GM18519 (cell line): ENCODE measurements at regions not wholly inside any gene's neighbourhood (a gene's known extent, or its start where the extent isn't known, plus 50 kb on each side); places are given as distances from the start of the nearest gene placed in this dataset.

Experiments
- ATAC-seq: cut with Tn5 transposase; IDR thresholded peaks from one replicate; pipeline ENCODE4 v1.9.1; 2021; ENCODE audit warnings: mild to moderate bottlenecking, moderate library complexity; ENCODE audit not compliant: unreplicated experiment, low FRiP score

GRCh38 chr20:39825524-39825923, 863.4 kb downstream of the DHX35 start:
- no peak for ATAC-seq

DNA sequence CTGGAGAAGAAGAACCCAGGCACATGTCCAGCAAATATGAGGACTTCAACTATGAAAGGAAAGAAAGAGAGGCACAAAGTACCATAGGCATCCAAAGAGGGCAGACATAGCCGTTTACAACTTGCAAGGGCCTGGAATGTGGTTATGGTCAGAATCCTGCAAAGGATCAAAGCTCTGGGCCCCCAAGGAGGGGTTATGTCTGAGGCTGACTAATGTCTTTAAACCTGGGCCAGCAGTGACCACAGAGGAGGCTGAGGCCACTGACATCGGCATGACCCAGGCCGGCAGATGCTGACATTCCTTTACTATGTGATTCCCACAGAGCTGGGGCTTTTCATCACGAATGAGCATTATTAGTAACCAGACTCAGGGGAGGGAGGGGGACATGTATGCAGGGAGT, 861.1 kb downstream of the DHX35 start:
- no peak for ATAC-seq

DNA sequence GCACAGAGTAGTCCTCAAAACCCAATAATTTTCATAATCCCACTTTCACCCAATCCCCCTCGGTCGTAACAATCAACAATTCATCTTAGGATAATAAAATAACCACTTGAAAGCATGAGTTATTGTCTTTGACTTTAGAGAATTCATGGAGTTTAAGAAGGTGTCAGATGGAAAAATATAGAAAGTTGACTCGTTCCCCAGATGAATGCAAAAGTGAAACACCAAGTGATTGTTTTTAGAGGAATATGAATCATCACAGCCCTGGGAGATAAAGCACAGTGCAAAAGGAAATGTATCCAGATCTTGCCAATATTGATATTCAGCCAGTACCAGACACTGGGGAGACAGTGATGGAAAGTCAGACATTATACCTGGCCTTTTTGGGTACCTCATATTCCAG, 860.5 kb downstream of the DHX35 start:
- ATAC-seq = no peak

DNA sequence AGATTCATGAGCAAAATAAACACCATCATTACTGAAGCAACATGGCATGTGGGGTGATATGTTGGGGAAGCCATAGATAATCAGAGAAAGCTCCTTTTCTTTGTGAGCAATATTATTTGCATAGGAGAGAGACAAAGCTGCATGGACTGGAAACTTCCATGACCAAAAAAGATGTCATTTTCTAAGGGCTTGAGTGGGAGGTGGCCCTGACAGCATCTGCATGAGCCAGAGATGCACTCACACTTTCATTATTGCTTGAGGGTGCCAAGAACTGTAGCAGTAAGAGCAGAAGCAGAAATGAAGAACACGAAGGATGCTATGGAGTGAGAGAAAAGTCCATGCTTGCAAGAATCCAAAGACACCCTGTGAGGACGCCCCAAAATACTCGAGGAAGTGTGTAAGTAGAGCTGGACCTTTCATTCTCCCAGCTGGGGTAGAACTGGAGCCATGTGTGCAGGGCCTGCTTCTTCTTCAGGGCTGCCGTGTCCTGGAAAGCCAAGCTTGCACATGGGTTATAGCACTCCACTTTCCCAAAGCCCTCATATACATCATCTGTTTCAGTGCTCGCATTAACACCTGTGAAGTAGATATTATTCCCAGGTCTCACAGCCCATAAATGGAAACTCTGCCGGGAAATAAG, 851.2 kb downstream of the DHX35 start:
- ATAC-seq = no peak

- no peak for ATAC-seq
These were observed 850.0 kb downstream of the DHX35 start for GRCh38 chr20:39812116-39812515.

GRCh38 chr20:39810309-39810708, 848.2 kb downstream of the DHX35 start:
- no peak for ATAC-seq

GRCh38 chr20:39808613-39809012, 846.5 kb downstream of the DHX35 start:
- no peak for ATAC-seq

DNA sequence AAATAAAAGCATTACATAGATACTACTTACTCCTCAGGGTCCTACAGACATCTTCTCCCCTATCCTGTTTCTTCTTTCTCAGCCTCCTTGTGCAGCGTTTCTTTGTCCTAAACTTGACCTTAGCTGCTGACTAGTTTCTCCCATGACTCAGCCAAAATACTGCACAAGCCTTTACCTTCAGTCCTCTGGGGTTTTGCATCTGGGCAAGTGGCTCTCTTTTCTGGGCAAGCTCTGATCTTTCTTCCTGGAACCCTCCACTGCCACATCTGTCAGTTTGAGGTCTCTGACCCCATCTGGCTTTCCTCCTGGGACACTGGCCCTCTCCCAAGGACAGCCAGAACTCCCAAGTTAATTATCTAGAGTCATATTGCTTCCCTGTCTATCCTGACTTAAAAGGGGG, 838.4 kb downstream of the DHX35 start:
- peak; percentile 34 for ATAC-seq

DNA sequence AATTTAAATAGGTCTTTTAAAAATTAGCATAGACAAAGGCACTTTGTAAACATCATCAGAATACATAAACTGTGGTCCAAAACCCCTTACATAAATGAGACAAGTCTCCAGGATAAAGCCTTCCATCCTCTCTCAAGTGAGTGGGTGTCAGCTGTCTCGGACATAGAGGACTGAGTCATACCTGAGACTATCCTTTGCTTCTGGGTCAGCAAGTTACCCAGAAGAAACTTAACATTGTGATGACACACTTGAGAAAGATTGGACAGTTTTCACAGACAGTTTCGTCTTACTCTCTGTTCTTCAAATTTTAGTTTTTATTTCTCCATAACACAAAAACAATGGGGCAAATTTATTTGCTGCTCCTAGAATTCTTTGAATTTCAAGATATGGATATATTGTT, 838.0 kb downstream of the DHX35 start:
- ATAC-seq = peak; percentile 79

GRCh38 chr20:39799366-39799965, 837.3 kb downstream of the DHX35 start:
- ATAC-seq = no peak

DNA sequence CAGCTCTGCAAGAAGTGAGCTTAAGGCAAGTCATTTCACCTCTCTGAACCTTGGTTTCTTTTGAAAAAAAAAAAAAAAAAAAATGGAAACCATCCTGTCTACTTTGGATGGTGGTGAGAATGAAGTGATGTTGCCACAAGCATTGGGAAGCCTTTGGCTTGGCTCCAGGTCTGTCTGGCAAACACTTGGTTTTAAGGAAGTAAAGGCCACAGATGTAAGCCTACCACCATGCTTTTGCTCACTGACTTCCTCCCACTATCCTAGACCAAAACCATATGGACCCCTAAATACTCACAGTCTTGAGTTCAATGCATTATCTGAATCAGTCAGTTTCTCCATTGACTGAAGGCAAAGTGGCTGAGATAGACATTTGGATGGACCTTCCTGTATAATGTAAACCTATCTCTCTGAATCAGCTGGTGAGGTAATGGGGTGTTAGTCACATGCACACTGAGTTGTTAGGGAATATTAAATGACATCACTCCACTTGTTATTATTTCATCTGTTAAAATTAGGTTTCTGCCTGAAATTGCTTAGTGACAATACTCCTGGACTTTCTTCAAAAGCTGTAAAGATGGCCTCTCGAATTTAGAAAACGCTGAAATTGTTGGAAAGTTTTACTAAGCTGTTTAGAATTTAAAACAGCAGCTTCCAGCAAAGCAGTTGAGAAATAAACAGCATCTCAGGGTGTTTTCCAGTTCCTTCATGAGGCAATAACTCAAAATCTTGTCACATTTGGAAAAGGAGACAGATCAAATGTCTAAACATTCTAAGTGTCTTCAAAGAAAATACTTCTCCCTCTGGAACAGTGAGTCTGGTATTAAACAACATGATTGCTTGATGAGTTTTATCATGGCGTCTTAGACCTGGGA, 833.5 kb downstream of the DHX35 start:
- ATAC-seq = no peak

- ATAC-seq = no peak
These were observed 830.2 kb downstream of the DHX35 start for GRCh38 chr20:39792334-39792733.

GRCh38 chr20:39789411-39789810, 827.3 kb downstream of the DHX35 start:
- no peak for ATAC-seq

DNA sequence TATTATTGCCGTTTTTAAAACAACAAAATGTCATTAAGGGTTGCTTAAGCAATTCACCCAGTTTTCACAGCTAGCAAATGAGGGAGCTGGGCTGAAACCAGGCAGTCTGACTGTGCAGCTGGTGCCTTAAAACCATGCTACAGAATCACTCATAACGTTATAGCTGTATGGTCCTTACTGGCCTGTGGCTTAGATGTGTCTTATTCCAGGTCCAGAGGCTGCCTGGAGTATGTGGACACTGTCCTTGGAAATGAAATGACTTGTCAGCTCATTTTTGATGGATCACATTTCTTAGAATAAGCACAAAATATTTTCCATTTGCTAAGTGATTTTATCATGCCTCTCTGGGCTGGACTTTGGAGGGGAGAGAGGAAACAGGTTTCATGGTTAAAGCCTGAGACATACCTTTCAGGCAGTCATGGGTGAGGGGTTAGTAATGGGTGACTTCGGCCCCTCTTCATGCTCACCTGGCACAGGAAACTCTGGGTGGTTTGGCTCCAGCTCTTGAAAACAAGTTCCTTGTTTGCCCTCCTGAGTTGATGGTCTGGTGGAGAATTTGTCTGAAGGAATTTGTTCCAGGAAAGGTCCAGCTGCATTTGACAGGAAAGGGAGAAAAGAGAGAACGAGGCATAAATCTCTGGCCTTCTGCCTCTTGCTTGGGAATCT, 823.2 kb downstream of the DHX35 start:
- no peak for ATAC-seq

GRCh38 chr20:39784693-39785092, 822.5 kb downstream of the DHX35 start:
- no peak for ATAC-seq

DNA sequence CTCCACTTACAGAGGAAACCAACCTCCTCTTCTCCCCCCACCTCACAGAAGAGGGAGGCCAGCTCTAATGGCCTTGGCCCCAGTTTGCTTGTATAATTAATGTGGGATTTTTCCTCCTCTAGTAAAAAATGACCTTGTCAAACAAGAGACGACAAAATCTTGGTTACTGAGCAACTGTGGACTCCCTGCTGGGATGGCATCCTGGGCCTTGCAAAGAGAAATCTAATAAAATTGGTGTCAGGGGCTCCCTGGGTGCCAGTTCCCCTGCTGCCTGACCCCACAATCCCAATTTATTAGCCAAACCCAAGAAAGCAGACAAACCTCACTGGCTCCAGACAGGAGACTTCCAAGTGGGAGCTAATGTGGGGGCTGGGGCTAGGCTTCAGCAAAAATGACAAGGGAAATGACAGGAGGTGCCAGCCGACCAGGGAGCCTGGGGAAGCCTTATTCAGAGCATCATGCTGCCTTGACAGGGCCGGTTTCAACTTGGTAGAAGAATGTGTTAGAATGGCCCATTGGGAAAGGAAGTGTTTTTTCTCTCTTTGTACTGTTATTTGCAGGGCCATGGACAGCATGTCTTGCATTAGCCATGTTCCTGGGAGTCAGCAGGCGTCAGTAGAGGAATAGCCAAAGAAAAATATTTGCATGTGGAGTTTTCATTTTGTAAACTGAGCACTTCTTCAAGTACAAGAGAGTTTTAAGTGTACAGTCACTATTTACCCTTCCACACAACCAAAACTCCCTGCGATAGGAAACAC, 816.9 kb downstream of the DHX35 start:
- ATAC-seq = no peak

GRCh38 chr20:39778431-39778830, 816.3 kb downstream of the DHX35 start:
- ATAC-seq = no peak

- no peak for ATAC-seq
These were observed 815.5 kb downstream of the DHX35 start for GRCh38 chr20:39777610-39778009.

DNA sequence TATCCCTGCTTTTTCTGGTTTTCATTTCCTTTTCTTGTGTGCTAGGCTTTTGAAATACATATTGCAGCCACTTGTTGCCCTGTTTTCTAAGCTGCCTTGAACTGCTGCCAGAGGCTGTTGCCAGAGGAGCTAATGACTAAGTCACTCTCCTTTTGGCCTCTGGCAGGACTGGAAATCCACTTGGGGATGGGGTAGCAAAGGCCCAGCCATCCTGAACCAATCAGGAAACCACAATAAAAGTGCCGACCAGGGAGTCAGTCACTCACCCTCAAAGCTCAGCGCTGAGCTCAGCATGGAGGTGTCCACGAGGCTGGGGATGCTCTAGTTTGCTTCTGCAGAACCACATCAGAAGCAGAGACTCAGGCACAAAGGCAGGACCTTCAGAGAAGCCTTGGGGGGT, 813.0 kb downstream of the DHX35 start:
- ATAC-seq = no peak

DNA sequence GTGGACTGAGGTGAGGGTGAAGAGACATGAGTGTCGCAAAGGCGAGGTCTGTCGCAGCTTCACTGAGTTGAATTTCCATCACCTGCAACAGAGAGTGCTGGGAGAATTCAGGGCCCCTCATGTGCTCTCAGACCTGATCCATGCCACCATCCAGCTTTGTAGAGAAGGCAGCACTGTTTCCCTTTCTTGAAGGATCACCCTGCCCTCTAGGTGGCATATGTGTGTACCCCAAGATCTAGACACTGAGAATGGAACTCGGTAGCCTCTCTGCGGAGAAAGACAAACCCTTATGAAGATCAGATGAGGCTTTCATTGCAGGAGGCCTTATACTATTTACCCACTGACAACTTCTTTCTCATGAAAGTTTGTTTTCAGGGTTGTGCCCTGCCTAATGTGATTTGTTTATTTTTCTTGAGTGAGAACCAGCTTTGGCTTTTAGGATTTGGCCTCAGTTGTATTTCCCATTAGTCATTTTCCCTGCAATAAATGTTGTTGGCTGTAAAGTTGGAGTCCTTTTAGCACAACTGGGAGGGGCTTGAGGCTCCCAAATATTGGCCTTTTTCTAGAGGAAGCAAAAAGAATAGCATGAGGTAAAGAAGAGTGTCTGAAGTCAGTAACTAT, 811.3 kb downstream of the DHX35 start:
- no peak for ATAC-seq
